ENCODE measurements at regions not wholly inside any gene's neighbourhood (a gene's known extent, or its start where the extent isn't known, plus 50 kb on each side); places are given as distances from the start of the nearest gene placed in this dataset.

DNA sequence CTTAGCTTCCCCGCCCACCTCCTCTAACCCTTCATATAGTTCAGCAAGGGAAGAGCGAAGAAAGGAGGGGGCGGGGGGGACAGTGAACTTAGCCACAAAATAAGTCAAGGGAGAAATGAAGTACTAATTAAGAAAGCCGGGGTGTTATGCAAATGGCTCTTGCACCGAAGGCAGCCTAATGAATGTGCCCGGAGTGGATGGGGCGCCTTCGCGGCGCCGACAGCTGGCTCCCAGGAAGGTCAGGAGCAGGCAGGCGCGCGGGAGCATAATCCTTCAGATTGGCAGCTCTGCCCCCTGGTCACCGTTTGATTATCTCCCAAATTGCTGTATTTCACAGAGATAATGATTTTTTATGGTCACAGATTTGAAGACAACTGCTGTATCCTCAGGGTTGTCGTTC, 395.1 kb downstream of the TFAP2B start (continued):
- TF ChIP-seq, protein P1, sequence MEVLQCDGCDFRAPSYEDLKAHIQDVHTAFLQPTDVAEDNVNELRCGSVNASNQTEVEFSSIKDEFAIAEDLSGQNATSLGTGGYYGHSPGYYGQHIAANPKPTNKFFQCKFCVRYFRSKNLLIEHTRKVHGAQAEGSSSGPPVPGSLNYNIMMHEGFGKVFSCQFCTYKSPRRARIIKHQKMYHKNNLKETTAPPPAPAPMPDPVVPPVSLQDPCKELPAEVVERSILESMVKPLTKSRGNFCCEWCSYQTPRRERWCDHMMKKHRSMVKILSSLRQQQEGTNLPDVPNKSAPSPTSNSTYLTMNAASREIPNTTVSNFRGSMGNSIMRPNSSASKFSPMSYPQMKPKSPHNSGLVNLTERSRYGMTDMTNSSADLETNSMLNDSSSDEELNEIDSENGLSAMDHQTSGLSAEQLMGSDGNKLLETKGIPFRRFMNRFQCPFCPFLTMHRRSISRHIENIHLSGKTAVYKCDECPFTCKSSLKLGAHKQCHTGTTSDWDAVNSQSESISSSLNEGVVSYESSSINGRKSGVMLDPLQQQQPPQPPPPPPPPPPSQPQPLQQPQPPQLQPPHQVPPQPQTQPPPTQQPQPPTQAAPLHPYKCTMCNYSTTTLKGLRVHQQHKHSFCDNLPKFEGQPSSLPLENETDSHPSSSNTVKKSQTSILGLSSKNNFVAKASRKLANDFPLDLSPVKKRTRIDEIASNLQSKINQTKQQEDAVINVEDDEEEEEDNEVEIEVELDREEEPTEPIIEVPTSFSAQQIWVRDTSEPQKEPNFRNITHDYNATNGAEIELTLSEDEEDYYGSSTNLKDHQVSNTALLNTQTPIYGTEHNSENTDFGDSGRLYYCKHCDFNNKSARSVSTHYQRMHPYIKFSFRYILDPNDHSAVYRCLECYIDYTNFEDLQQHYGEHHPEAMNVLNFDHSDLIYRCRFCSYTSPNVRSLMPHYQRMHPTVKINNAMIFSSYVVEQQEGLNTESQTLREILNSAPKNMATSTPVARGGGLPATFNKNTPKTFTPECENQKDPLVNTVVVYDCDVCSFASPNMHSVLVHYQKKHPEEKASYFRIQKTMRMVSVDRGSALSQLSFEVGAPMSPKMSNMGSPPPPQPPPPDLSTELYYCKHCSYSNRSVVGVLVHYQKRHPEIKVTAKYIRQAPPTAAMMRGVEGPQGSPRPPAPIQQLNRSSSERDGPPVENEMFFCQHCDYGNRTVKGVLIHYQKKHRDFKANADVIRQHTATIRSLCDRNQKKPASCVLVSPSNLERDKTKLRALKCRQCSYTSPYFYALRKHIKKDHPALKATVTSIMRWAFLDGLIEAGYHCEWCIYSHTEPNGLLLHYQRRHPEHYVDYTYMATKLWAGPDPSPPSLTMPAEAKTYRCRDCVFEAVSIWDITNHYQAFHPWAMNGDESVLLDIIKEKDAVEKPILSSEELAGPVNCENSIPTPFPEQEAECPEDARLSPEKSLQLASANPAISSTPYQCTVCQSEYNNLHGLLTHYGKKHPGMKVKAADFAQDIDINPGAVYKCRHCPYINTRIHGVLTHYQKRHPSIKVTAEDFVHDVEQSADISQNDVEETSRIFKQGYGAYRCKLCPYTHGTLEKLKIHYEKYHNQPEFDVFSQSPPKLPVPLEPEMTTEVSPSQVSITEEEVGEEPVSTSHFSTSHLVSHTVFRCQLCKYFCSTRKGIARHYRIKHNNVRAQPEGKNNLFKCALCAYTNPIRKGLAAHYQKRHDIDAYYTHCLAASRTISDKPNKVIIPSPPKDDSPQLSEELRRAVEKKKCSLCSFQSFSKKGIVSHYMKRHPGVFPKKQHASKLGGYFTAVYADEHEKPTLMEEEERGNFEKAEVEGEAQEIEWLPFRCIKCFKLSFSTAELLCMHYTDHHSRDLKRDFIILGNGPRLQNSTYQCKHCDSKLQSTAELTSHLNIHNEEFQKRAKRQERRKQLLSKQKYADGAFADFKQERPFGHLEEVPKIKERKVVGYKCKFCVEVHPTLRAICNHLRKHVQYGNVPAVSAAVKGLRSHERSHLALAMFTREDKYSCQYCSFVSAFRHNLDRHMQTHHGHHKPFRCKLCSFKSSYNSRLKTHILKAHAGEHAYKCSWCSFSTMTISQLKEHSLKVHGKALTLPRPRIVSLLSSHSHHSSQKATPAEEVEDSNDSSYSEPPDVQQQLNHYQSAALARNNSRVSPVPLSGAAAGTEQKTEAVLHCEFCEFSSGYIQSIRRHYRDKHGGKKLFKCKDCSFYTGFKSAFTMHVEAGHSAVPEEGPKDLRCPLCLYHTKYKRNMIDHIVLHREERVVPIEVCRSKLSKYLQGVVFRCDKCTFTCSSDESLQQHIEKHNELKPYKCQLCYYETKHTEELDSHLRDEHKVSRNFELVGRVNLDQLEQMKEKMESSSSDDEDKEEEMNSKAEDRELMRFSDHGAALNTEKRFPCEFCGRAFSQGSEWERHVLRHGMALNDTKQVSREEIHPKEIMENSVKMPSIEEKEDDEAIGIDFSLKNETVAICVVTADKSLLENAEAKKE (CRISPR knock-in tag; IDR thresholded peaks at IDR 0.05), result no peak
- no peak for TF ChIP-seq CREB1 (CRISPR knock-in tag; IDR thresholded peaks at IDR 0.05; ENCODE audit: low read depth)
- no peak for TF ChIP-seq EZH2 (IDR thresholded peaks at IDR 0.05; ENCODE audit: low read depth, unreplicated experiment)
- no peak for TF ChIP-seq ZNF331 (CRISPR knock-in tag; IDR thresholded peaks at IDR 0.05; ENCODE audit: low read depth)
- TF ChIP-seq, protein P2, sequence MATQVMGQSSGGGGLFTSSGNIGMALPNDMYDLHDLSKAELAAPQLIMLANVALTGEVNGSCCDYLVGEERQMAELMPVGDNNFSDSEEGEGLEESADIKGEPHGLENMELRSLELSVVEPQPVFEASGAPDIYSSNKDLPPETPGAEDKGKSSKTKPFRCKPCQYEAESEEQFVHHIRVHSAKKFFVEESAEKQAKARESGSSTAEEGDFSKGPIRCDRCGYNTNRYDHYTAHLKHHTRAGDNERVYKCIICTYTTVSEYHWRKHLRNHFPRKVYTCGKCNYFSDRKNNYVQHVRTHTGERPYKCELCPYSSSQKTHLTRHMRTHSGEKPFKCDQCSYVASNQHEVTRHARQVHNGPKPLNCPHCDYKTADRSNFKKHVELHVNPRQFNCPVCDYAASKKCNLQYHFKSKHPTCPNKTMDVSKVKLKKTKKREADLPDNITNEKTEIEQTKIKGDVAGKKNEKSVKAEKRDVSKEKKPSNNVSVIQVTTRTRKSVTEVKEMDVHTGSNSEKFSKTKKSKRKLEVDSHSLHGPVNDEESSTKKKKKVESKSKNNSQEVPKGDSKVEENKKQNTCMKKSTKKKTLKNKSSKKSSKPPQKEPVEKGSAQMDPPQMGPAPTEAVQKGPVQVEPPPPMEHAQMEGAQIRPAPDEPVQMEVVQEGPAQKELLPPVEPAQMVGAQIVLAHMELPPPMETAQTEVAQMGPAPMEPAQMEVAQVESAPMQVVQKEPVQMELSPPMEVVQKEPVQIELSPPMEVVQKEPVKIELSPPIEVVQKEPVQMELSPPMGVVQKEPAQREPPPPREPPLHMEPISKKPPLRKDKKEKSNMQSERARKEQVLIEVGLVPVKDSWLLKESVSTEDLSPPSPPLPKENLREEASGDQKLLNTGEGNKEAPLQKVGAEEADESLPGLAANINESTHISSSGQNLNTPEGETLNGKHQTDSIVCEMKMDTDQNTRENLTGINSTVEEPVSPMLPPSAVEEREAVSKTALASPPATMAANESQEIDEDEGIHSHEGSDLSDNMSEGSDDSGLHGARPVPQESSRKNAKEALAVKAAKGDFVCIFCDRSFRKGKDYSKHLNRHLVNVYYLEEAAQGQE (IDR thresholded peaks at IDR 0.05; ENCODE audit: unreplicated experiment), result no peak
- TF ChIP-seq EZH2phosphoT487 (IDR thresholded peaks at IDR 0.05; ENCODE audit: unreplicated experiment), result no peak
- no peak for TF ChIP-seq POLR2AphosphoS5 (IDR thresholded peaks at IDR 0.05; ENCODE audit: low read depth)
- TF ChIP-seq STAT1 (IDR thresholded peaks at IDR 0.05; ENCODE audit: unreplicated experiment), result no peak
